Kidney (tissue), 13 donors: ENCODE measurements at regions not wholly inside any gene's neighbourhood (a gene's known extent, or its start where the extent isn't known, plus 50 kb on each side); places are given as distances from the start of the nearest gene placed in this dataset.

Experiments used
- DNase-seq, 5 donors: peaks; one replicate each; pipeline ENCODE4 v3.0.0-alpha.2; 2013 to 2020
- FAIRE-seq: peaks from 2 replicates; lab custom pipeline; 2012; peaks lifted over from hg19 to GRCh38; lab: Jason Lieb, UNC
- H3K27ac ChIP-seq, 2 donors: one replicate each; pipeline ENCODE4 v1.7.0; 2013; ENCODE audit warnings: low read depth in 2 of 2, low read length in 2 of 2, inconsistent platforms in 1 of 2
- H3K27me3 ChIP-seq: one replicate; pipeline ENCODE4 v1.7.1; 2013; ENCODE audit warnings: low read length, inconsistent platforms; ENCODE audit not compliant: control insufficient read depth, insufficient read depth
- H3K36me3 ChIP-seq, 3 donors: one replicate each; pipeline versions ENCODE4 v1.7.0 to v1.7.1; 2013; ENCODE audit warnings: low read length in 3 of 3, control low read depth in 1 of 3, inconsistent platforms in 1 of 3; ENCODE audit not compliant: insufficient read depth in 3 of 3, control insufficient read depth in 2 of 3
- H3K4me1 ChIP-seq, 3 donors: one replicate each; pipeline versions ENCODE4 v1.7.0 to v1.7.1; 2013; ENCODE audit warnings: low read length in 3 of 3, inconsistent platforms in 1 of 3, low read depth in 1 of 3; ENCODE audit not compliant: control insufficient read depth in 2 of 3, insufficient read depth in 2 of 3
- H3K4me3 ChIP-seq, 3 donors: one replicate each; pipeline versions ENCODE4 v1.7.0 to v1.8.1; 2013; ENCODE audit warnings: low read length in 3 of 3, control low read depth in 1 of 3, inconsistent platforms in 1 of 3
- H3K9ac ChIP-seq, 3 donors: one replicate each; pipeline versions ENCODE4 v1.7.0 to v1.7.1; 2013; ENCODE audit warnings: low read length in 3 of 3, control low read depth in 1 of 3, inconsistent platforms in 1 of 3
- H3K9me3 ChIP-seq, 3 donors: one replicate each; pipeline versions ENCODE4 v1.7.0 to v1.7.1; 2013; ENCODE audit warnings: low read length in 3 of 3, control low read depth in 1 of 3, inconsistent platforms in 1 of 3; ENCODE audit not compliant: control insufficient read depth in 2 of 3, insufficient read depth in 1 of 3
- intact Hi-C: fragments of 100-400 bp; cut with DNase I; formaldehyde crosslinking; loops from one replicate; pipeline ENCODE4 v1.11.1; 2022
- TF ChIP-seq, protein P1 (sequence below): IDR thresholded peaks from 3 replicates; pipeline ENCODE4 v1.5.1; 2012; ENCODE audit warnings: mild to moderate bottlenecking, moderate library complexity, borderline replicate concordance; ENCODE audit not compliant: insufficient read depth; ENCODE audit errors: extremely low read depth
- donor health status: control.
- donor health status: control.
- donor health status: control.
- donor health status: control.
- donor health status: control.
- donor health status: DM: yes; HTN: yes; CAD: no.
- donor health status: Normal renal cell carcinoma (clear cell type).

GRCh38 chr3:153714016-153714415 is 407.2 kb upstream of the ARHGEF26 start:
- Histone ChIP-seq H3K27me3 (no peaks in the 10 kb centered on the region), H3K36me3 (no peaks in the 10 kb centered on the region), H3K4me1 (no peaks in the 10 kb centered on the region), H3K9me3 (peaks cover 0 to 3% (median 0%) of the 10 kb centered on the region in 3 donors), H3K4me3 (no peak overlapping the region), H3K27ac (no peak overlapping the region), H3K9ac (no peak overlapping the region)
- TF ChIP-seq, protein P1, sequence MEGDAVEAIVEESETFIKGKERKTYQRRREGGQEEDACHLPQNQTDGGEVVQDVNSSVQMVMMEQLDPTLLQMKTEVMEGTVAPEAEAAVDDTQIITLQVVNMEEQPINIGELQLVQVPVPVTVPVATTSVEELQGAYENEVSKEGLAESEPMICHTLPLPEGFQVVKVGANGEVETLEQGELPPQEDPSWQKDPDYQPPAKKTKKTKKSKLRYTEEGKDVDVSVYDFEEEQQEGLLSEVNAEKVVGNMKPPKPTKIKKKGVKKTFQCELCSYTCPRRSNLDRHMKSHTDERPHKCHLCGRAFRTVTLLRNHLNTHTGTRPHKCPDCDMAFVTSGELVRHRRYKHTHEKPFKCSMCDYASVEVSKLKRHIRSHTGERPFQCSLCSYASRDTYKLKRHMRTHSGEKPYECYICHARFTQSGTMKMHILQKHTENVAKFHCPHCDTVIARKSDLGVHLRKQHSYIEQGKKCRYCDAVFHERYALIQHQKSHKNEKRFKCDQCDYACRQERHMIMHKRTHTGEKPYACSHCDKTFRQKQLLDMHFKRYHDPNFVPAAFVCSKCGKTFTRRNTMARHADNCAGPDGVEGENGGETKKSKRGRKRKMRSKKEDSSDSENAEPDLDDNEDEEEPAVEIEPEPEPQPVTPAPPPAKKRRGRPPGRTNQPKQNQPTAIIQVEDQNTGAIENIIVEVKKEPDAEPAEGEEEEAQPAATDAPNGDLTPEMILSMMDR: no peak
- FAIRE-seq: no peak
- DNase-seq: no peak
- intact Hi-C loops: no loop called here

DNA sequence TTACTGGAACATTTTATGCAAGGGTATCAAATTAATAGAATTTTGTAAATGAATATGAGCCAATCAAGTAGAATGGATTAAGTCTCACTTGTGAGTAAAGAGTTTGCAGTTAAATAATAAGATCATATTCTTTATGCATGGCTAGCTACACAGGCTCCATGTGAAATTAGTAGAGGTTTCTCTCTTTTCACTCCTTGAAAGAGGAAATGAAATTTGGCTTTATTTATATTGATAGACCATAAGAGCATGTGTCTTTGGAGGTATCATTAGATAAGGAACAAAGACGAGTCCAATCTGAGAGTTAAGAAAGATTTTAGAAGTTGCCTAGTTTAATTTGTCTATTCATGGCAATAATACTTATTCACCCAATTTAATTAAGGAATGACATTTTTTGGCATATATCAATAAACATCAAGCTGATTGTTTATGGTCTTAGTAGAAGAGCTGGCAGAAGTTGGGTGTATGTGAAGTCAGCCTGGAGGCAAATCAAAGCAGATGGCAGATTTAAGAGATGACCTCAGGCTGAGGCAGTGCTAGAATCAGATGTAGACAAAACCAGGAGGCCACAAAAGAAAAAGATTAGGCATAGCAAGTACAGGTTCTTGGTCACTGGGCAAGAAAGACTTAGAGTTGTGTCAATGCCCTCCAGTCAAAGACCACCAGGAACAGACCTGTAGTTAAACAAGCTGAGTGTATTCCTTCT is 406.5 kb upstream of the ARHGEF26 start:
- TF ChIP-seq, protein P1: no peak
- DNase-seq (no peak), FAIRE-seq (no peak)
- Histone ChIP-seq H3K4me1 (no peaks in the 10 kb centered on the region), H3K27me3 (no peaks in the 10 kb centered on the region), H3K4me3 (no peak overlapping the region), H3K9me3 (peaks cover 0 to 3% (median 0%) of the 10 kb centered on the region in 3 donors), H3K36me3 (no peaks in the 10 kb centered on the region), H3K27ac (no peak overlapping the region), H3K9ac (no peak overlapping the region)
- intact Hi-C loops: no loop called here

GRCh38 chr3:153722157-153722556 is 399.0 kb upstream of the ARHGEF26 start:
- no peaks in the 10 kb centered on the region for H3K27me3 ChIP-seq
- no peak for FAIRE-seq

More at GRCh38 chr3:153722157-153722556, 399.0 kb upstream of the ARHGEF26 start:
- H3K4me1 ChIP-seq: no peaks in the 10 kb centered on the region
- H3K4me3 ChIP-seq: no peak overlapping the region
- intact Hi-C loops: no loop called here
- H3K9me3 ChIP-seq: no peaks in the 10 kb centered on the region
- DNase-seq: no peak
- no peaks in the 10 kb centered on the region for H3K36me3 ChIP-seq
- H3K9ac ChIP-seq: no peak overlapping the region
- TF ChIP-seq, protein P1: no peak
- H3K27ac ChIP-seq: no peak overlapping the region
